SH-SY5Y (cell line): ENCODE measurements at regions not wholly inside any gene's neighbourhood (a gene's known extent, or its start where the extent isn't known, plus 50 kb on each side); places are given as distances from the start of the nearest gene placed in this dataset.

Experiments used
- GATA2 ChIP-seq: IDR thresholded peaks from 2 replicates; pipeline ENCODE4 v1.6.1; 2011; ENCODE audit warnings: mild to moderate bottlenecking, low read depth, low read length
- GATA3 ChIP-seq: IDR thresholded peaks from 2 replicates; pipeline ENCODE4 v1.6.1; 2011; ENCODE audit warnings: low read depth, mild to moderate bottlenecking, low read length, moderate library complexity

DNA sequence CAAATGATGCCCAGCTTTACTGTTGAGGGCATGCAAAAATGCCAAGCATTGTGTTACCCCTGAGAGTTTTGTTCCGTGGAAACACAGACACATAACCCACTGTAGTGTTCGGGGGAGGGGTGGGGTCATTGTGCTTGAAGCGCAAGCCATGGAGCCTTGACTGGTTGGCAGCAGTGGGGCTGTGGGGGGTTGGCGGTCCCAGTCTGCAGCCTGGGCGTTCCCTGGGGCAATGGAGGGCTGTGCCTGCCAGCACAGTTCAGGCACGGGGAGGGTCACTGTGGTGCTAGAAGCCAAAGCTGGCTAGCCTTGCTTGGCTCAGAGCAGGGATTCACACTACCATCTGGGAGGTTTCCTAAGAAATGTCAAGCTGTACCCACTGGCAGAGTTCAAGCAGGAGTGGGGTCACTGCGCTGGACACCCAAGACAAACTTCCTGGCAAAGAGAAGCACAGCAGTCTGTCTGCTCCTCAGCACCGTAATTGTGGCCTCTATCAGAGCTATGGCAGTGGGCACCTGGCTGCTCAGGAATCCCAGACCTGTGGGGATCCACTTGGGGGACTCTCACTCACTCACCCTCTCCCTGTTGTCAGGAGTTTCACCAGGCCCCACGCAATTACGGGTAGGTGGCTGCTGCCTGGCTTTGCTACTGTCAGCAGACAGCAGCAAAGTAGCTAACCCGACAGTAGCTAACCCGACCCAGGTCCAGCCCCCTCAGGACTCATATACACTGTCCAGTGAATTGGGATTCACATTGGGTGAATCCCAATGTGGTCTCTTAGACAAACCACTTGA lies 292.4 kb downstream of the ZWINT start:
- no peak for TF ChIP-seq GATA2
- TF ChIP-seq GATA3, result no peak

DNA sequence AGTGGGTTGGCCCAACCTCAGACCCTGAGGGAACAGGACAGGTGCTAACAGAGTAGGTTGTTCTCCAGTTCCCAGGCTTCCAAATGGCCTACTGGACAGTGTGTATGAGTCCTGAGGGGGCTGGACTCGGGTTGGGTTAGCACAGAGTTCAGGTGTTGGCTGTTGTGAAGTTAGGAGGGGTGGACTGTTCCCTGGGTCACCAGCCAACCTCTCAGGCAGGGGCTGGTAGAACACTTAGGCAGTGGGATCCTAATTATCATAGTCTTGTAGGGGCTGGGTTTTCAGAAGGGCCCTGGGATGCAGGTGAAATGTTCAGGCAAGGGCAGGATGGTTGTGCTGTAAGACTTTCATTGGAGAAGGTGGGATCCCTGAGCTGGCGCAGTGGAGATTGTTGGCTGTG lies 293.0 kb downstream of the ZWINT start:
- no peak for TF ChIP-seq GATA2
- no peak for TF ChIP-seq GATA3

DNA sequence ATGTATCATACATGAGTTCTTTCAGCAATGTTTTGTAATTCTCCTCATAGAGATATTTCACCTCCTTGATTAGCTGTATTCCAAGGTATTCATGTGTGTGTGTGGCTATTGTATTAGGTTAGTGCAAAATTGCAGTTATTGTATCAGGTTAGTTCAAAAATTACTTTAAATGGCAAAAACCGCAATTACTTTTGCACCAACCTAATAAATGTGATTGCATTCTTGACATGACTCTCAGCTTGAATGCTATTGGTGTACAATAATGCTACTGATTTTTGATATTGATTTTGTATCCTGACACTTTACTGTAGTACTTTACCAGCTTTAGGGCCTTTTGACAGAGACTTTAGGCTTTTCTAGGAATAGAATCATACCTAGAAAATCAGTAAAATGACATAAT lies 297.4 kb downstream of the ZWINT start:
- TF ChIP-seq GATA3, result no peak
- TF ChIP-seq GATA2, result no peak

DNA sequence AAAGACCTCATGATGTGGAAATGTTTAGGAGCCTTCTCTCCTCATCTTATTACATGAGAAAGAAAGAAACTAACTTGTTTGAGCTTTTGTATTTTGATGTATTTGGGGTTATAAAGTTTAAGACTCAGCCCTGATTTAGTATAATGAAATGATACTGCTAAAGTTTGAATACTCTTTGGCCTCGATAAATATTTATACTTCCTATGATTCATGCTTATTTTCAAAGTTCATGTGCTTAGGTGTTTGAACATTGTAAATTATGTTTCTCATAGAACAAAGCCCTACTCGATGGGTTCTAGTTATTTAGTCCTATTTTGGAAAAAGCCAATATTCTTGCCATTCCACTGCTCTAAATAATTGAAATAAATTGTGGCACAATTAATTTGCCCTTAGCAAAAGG lies 303.2 kb downstream of the ZWINT start:
- TF ChIP-seq GATA3 (no peak), GATA2 (no peak)

DNA sequence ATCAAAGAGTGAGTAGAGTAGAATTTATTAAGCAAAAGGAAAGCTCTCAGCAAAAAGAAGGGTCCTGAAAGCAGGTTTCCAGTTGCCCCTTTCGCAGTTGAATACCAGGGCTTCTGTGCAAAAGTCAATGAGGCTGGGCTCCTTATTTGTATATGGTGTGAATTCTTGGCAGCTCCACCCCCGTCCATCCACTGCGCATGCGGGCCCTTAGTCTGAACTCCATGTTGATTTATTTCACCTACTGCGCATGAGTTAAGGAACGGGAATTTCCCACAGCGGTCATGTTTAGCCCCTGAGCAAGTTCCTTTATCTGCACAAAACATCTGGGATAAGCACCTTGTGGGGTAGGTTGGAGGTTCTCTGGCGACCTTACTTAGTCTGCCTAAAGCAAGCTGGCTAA lies 325.6 kb downstream of the ZWINT start:
- TF ChIP-seq GATA2 (no peak), GATA3 (no peak)

DNA sequence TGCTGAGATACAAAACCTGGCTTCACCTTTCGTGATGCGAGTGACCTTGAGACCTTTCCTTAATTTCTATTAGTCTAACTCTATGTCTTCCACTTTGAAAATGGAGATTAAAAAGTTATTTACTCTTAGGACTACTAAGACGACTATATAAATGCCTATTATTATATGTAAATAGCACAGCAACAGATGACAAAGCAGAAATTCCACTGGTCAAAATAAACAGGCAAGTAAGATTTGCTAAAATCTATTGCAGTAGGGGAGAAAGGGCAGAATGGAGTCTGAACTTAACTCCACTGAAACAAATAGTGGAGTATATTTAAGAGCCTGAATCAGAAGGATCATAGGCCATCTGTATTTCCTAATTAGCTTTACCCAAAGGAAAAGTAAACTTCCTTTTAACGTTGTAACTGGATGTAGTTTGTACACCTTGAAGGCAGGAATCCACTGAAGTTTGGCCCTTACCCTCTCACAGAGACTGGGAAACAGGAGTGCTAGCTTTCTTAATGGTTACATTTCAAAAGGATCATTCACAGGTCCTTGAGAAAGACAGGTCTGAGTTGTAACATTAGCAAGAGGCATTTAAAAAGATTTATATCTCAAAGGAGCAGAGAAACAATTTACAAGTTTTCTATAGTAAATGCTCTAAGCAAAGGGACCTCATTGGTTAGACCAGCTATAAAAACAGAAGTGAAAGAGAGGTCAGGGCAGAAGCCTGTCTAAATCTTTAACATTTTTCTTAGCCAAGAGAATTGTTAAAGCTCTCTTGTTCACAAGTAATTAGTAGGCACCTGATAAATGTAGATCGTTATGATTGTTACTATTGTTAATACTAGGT lies 332.5 kb downstream of the ZWINT start:
- TF ChIP-seq GATA3 (no peak), GATA2 (no peak)

DNA sequence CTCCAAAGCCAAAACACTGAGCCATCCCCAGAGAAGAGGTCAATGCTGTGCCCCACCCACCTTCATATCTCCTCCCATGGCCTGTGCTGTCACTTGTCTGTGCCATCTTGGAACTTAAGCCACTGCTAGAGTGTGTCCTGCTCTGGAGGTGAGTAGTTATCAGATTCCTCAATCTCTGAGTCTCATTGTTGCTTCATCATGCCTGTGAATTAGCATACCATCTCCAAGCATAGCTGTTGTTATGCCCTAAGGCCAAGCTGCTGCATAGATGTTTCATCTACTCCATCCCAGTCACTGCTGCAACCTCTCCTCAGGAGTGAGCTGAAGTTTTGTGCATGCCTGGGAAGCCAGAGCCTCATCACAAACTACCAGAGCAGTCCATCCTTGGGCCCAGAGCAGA lies 349.0 kb downstream of the ZWINT start:
- TF ChIP-seq GATA3, result no peak
- no peak for TF ChIP-seq GATA2

DNA sequence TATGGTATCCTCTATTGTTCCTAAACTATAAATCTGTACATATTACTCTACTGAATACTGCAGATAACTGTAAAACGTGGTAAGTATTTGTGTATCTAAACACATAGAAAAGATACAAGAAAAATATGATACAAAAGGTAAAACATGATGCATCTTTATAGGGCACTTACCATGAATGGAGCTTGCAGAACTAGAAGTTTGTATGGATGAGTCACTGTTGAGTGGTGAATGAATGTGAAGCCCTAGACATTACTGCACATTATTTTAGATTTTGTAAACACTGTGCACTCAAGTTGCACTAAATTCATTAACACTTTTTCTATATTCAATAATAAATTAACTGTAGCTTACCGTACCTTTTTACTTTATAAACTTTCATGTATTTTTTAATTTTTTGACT lies 357.5 kb downstream of the ZWINT start:
- no peak for TF ChIP-seq GATA2
- no peak for TF ChIP-seq GATA3

DNA sequence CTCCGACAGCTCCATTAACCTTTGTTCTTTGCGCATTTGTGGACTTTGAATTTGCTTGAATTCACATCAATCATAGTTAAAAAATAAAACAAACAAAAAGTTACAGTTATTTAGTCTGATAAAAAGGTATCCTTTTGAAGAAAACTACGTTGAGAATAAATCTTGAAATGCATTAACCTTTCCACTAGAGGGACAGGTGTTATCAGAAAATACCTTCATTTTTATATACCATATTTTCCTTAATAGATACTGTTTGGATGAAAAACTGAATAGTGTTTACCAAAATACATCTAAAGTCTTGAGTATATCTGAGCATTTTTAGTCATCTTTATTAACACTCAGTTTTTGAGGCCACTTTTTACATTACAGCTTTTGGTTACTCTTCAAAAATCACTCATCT lies 371.9 kb downstream of the ZWINT start:
- TF ChIP-seq GATA3 (no peak), GATA2 (no peak)

DNA sequence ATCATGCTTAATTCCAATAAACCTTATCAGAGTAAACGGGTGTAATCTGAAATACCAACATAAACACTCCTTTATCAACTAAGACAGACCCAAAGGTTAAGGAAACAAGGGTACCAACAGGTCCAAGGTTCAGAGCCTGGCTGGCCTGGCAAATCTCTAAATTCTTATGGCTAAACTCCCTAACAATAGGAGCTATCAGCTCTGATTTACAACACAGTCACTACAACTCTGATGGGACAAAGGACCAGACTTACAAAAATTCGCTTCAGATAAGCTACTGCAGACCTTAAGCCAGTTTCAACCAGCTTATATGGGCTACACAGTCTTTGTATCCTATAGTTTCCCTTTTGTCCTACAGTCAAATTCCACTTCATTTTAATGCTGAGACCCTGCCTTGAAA lies 381.9 kb downstream of the ZWINT start:
- TF ChIP-seq GATA3 (no peak), GATA2 (no peak)

DNA sequence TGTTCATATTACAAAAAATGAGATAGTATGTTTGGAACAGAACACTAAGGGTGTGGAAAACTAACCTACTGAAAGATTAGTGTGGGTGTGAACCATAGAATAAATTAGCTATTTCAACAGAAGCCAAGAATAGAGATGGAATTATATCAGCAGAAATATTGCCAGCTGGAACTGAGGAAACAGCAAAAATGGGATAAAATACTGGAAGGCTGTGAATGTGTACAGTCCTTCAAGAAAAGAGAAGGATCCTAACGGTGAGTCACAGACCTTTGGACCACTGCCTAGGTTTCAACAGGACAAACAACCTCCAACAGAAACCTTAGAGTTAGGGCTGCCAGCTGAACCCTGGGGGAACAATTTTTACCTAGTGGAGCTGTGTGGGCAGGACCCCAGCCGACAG lies 395.0 kb downstream of the ZWINT start:
- TF ChIP-seq GATA2 (no peak), GATA3 (no peak)

DNA sequence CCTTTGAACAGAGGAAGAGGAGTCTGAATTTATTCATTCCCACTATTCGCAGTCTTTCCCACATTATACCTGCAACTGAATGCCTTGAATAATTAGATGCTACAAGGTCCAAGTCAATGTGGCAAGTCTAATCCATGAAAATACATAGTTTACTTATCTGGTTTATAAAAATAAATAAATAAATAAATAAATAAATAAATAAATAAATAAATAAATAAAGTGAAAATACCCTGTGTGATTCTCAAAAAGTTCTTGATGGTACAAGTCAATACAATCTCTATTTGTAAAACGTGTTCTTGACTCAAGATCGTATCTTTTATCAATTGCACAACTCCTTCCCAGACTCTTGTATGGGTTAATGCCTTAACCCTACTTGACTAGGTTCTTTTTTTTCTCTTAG lies 417.7 kb downstream of the ZWINT start:
- TF ChIP-seq GATA2 (no peak), GATA3 (no peak)

DNA sequence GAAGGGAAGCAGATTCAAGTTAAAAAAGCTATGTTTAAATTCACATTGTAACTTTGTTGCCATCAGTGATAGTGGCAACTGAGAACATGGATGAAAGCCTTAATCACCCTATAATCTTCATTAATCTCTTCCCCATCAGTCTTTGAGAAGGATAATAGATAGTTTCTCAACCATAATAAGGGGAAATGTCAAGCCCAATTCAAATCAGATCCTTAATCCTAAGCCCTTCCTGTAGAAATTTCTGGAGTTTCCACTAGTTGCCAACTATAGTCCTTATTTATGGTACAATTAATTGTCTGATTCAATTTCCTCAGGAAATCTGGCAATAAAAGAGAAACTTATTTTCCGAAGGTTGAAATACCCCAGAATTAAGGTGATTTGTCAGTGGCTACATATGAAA lies 431.8 kb downstream of the ZWINT start:
- TF ChIP-seq GATA3 (no peak), GATA2 (no peak)

DNA sequence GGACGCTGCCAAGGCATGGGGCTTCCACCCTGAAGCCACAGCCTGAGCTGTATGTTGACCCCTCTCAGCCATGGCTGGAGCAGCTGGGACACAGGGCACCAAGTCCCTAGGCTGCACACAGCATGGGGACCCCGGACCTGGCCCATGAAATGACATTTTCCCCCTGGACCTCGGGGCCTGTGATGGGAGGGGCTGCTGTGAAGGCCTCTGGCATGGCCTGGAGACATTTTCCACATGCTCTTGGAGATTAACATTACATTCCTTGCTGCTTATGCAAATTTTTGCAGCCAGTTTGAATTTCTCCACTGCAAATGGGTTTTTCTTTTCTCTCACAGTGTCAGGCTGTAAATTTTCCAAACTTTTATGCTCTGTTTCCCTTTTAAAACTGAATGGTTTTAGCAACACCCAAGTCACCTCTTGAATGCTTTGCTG lies 463.6 kb downstream of the ZWINT start:
- no peak for TF ChIP-seq GATA3
- no peak for TF ChIP-seq GATA2

DNA sequence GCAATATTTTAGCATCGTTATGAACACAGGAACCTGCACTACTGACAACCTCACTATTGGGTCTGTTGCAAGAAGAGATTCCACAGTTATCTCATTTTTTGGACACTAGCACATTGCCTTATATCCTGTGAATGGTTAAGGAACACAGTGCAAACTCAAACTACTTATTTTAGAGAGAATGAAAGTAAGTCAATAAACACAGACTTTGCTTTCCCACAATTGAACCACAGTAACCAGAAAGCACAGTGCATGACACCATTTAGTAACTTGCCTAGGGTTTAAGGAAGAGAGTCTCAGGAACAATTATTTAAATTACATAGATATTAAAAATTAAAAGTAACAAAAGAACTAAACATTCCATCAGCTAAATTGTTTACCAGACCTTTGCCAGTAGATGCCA lies 468.8 kb downstream of the ZWINT start:
- no peak for TF ChIP-seq GATA2
- no peak for TF ChIP-seq GATA3

DNA sequence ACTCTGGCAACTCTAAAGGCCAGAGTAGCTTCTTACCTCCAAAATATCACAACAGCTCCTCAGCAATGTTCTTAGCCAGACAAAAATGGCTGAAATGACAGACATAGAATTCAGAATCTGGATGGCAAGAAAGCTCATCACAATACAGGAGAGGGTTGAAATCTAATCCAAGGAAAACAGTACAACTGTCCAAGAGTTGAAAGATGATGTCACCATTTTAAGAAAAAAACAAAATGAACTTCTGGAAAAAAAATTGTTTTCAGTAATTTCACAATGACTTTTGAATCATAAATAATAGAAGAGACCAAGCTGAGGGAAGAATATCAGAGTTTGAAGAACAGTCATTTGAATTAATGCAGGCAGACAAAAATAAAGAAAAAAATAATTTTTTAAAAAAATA lies 479.5 kb downstream of the ZWINT start:
- TF ChIP-seq GATA3, result no peak
